ENCODE measurements at regions not wholly inside any gene's neighbourhood (a gene's known extent, or its start where the extent isn't known, plus 50 kb on each side); places are given as distances from the start of the nearest gene placed in this dataset.

GRCh38 chr6:40719671-40720374 is 132.7 kb upstream of the LRFN2 start:
- ATAC-seq (peak; percentile 15; the same call in 2 of the 3 replicates), DNase-seq (ENCODE audit: extremely low read depth in 1 of 4, low spot score in 3 of 4) (peak in 1 of 4 experiments; percentile 18), FAIRE-seq (no peak)
- in situ Hi-C loops (cut with MboI) (no loop called here), intact Hi-C loops (cut with micrococcal nuclease) (no loop called here)
- Histone ChIP-seq H3K36me3 (ENCODE audit: control insufficient read depth, insufficient read depth, low read length) (no peaks in the 10 kb centered on the region), H4K20me1 (replicated peaks; ENCODE audit: control insufficient read depth, insufficient read depth, low read length) (no peaks in the 10 kb centered on the region), H3K79me2 (ENCODE audit: control insufficient read depth, insufficient read depth, low read length) (no peaks in the 10 kb centered on the region), H3K4me2 (ENCODE audit: insufficient read depth, low read length) (peak overlapping the region; percentile 58), H3K27me3 (ENCODE audit: control insufficient read depth in 2 of 2, insufficient read depth in 2 of 2, low read length in 2 of 2) (no peaks in the 10 kb centered on the region), H3K9ac (ENCODE audit: insufficient read depth in 1 of 2, low read depth in 2 of 2, low read length in 2 of 2) (peak overlapping the region; percentile 0 to 6; a peak in 1 of 4 replicates), H3K9me1 (ENCODE audit: control insufficient read depth, insufficient read depth, low read length) (no peaks in the 10 kb centered on the region), H3K4me1 (replicated peaks in 1 of 2; ENCODE audit: control insufficient read depth in 2 of 2, insufficient read depth in 2 of 2, low read length in 2 of 2) (peaks cover 21 to 30% of the 10 kb centered on the region in 2 experiments; a peak in 4 of 5 replicates), H3K27ac (ENCODE audit: extremely low read depth, low read depth, low read length) (no peak overlapping the region), H2AFZ (ENCODE audit: low read depth, low read length) (peak overlapping the region; percentile 85), H3K9me3 (replicated peaks; ENCODE audit: control insufficient read depth, insufficient read depth, low read depth, low read length) (peaks cover 2% of the 10 kb centered on the region; the same call in 1 of the 2 replicates), H3K4me3 (no peak overlapping the region)
- POLR2A ChIA-PET = interaction anchor here (1.5 kb wide), 1 partner anchor 9 kb away, joined by 4 read pairs; no protein-coding TSS in a partner anchor
- CTCF ChIA-PET (ENCODE audit: low intra/inter-chr PET ratio) = no interaction called here
- BruUV-seq (replicated peaks) = no TSS peak
- WGBS (ENCODE audit: insufficient coverage, low coverage, missing lambda C conversion rate) = 27% methylated on average over 7 of the region's 7 CpGs
- TF ChIP-seq SMAD1 (IDR thresholded peaks at IDR 0.05; ENCODE audit: low read depth, low read length, partially characterized antibody) (no peak), ZNF324 (CRISPR knock-in tag; IDR thresholded peaks at IDR 0.05) (no peak), NR3C1 (CRISPR knock-in tag; IDR thresholded peaks at IDR 0.05) (no peak), ZNF512 (tag; IDR thresholded peaks at IDR 0.05) (no peak), TGIF2 (CRISPR knock-in tag; IDR thresholded peaks at IDR 0.05) (no peak), RAD21 (CRISPR knock-in tag; conservative IDR thresholded peaks at IDR 0.05 in 1 of 2, IDR thresholded peaks at IDR 0.05 in 1 of 2) (no peak), HDAC1 (IDR thresholded peaks at IDR 0.05) (no peak), CTCFL (IDR thresholded peaks at IDR 0.05; ENCODE audit: borderline replicate concordance, insufficient read depth, low read depth, low read length, poor library complexity, severe bottlenecking) (no peak), ZBTB26 (CRISPR knock-in tag; IDR thresholded peaks at IDR 0.05) (peak; percentile 66; the same call in 1 of the 2 replicates), IRF9 (tag; IDR thresholded peaks at IDR 0.05) (no peak), GATAD2A (IDR thresholded peaks at IDR 0.05) (no peak; the same call in 1 of the 2 replicates), ZNF695 (CRISPR knock-in tag; IDR thresholded peaks at IDR 0.05) (no peak), ZNF75A (CRISPR knock-in tag; IDR thresholded peaks at IDR 0.05) (no peak), ZNF224 (CRISPR knock-in tag; IDR thresholded peaks at IDR 0.05) (no peak)
